ENCODE measurements at regions not wholly inside any gene's neighbourhood (a gene's known extent, or its start where the extent isn't known, plus 50 kb on each side); places are given as distances from the start of the nearest gene placed in this dataset.

GRCh38 chr2:101545950-101546349 is 71.0 kb upstream of the RFX8 start (continued):
- TF ChIP-seq ATF3 (IDR thresholded peaks at IDR 0.05) (no peak), CEBPB (IDR thresholded peaks at IDR 0.05; ENCODE audit: low read depth) (no peak), ZBTB33 (IDR thresholded peaks at IDR 0.05; ENCODE audit: extremely low read depth, insufficient replicate concordance, low read length) (no peak), ELF1 (IDR thresholded peaks at IDR 0.05; ENCODE audit: borderline replicate concordance, low read depth) (no peak)

- ChIA-PET CTCF (no interaction called here), POLR2A (no interaction called here), RAD21 (ENCODE audit: low non-redundant PET in 1 of 2, low total read pairs in 2 of 2, uncharacterized antibody in 2 of 2, unreplicated experiment in 2 of 2) (no interaction called here)
- no peak for TF ChIP-seq JUND (IDR thresholded peaks at IDR 0.05)
- TF ChIP-seq SIN3A (IDR thresholded peaks at IDR 0.05; ENCODE audit: low read depth): no peak
- TF ChIP-seq ZFX (IDR thresholded peaks at IDR 0.05): no peak
- TF ChIP-seq ZBTB33 (IDR thresholded peaks at IDR 0.05; ENCODE audit: extremely low read depth, insufficient replicate concordance, low read length): no peak
- TF ChIP-seq POLR2AphosphoS5 (IDR thresholded peaks at IDR 0.05; ENCODE audit: low read depth, low read length): no peak
- no peak for DNase-seq (ENCODE audit: low read depth, low spot score)
- no peaks in the 10 kb centered on the region for H4K20me1 ChIP-seq (ENCODE audit: insufficient read depth)
- H3K9me3 ChIP-seq (ENCODE audit: control insufficient read depth in 1 of 2, insufficient read depth in 1 of 2, low read depth in 1 of 2, low read length in 2 of 2): no peaks in the 10 kb centered on the region
- no peak overlapping the region for H3K4me3 ChIP-seq (replicated peaks in 1 of 2; ENCODE audit: low read depth in 1 of 2, low read length in 2 of 2)
- intact Hi-C loops (cut with micrococcal nuclease): no loop called here
- no peak overlapping the region for H3K9ac ChIP-seq (ENCODE audit: low read length)
- no TSS peak for BruUV-seq (replicated peaks)
- no peaks in the 10 kb centered on the region for H3K27me3 ChIP-seq (ENCODE audit: insufficient read depth, low read length)
- H3K36me3 ChIP-seq (ENCODE audit: control insufficient read depth in 1 of 2, insufficient read depth in 2 of 2, low read length in 2 of 2): no peaks in the 10 kb centered on the region
- H3K27ac ChIP-seq (ENCODE audit: low read depth, low read length): no peak overlapping the region
- H3K9me2 ChIP-seq (ENCODE audit: insufficient read depth): no peaks in the 10 kb centered on the region
- no peak for ATAC-seq
- H3K79me2 ChIP-seq (ENCODE audit: insufficient read depth, low read length): no peaks in the 10 kb centered on the region
- H2AFZ ChIP-seq (ENCODE audit: low read depth, low read length, poor library complexity, severe bottlenecking): no peak overlapping the region
- H3K4me1 ChIP-seq (ENCODE audit: control insufficient read depth in 1 of 2, insufficient read depth in 2 of 2, low read length in 2 of 2): peaks cover 0 to under 1% of the 10 kb centered on the region in 2 experiments; a peak in 1 of 4 replicates
- no peak overlapping the region for H3K4me2 ChIP-seq (ENCODE audit: low read length)
Measured at GRCh38 chr2:101540518-101540917, 65.6 kb upstream of the RFX8 start.

Data from HCT116 (cell line).